ENCODE measurements at regions not wholly inside any gene's neighbourhood (a gene's known extent, or its start where the extent isn't known, plus 50 kb on each side); places are given as distances from the start of the nearest gene placed in this dataset.

DNA sequence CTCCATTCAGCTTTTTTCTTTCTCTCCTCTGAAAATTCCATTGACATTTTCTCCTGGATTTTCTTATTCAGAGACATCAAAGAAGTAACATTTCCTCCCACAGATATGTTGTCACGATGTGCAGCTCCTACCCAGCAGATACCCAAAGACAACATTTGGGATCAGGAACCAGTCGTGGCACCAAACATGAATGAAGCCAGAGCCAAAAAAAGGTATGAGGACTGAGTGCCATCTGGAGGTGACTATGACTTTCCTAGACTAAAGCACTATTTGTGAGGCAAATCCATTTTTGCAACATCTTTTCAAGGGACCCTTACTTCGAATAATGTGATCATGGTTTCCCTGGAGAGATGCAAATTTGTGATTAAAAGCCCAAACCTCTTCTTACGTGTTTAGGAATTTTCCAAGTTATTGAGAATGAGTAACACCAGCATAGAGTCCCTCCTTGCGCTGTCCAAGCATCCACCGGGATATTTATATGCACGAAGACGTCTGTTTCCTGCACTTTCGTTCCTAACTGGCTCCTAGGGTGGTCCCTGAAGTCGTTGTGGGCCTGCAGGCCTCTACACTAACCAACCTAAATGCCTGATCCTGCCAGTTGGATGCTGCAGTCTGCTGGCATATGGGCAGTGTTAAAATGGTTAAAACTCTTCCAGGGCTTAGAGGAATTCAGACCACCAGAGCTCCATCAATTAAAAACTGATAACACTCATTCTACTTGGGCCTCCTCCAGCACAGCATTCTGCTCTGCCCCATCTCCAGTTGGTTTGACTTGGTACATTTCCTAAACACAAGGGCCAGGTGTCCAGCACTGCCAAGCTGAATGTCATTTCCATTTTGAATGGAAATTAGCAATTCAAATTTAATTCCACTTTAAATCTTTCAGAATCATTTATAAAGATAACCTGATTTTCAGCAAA lies 256.6 kb downstream of the C6orf118 start:
- no peak for DNase-seq (ENCODE audit: extremely low spot score)
- ChIA-PET CTCF (no interaction called here), POLR2A (no interaction called here)
- TF ChIP-seq TARDBP (IDR thresholded peaks at IDR 0.05) (no peak), CTBP1 (IDR thresholded peaks at IDR 0.05; ENCODE audit: borderline replicate concordance) (no peak), SP1 (IDR thresholded peaks at IDR 0.05) (no peak), ELF4 (IDR thresholded peaks at IDR 0.05) (no peak), FOXM1 (IDR thresholded peaks at IDR 0.05; ENCODE audit: borderline replicate concordance) (no peak)

DNA sequence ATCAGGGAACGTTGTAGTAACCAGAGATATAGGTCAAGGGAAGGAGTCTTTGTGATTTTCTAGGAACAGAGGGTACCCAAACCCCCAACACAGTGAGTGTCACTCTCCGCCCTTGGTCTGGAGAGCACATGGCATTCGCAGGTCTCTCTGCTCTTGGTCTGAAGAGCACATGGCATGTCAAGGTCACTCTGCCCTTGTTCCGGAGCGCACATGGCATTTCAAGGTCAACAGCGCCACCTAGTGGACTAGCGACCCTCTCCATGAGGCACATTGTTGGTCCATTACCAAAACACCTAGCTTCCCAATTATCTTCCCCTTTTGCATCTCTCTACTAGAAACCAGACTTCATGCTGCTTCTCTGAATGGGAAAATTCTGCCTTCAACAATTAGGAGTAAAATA lies 260.0 kb downstream of the C6orf118 start:
- no peak for TF ChIP-seq TARDBP (IDR thresholded peaks at IDR 0.05)
- no peak for TF ChIP-seq SUZ12 (IDR thresholded peaks at IDR 0.05)
- peak; percentile 81 for TF ChIP-seq L3MBTL2 (conservative IDR thresholded peaks at IDR 0.05)
- TF ChIP-seq ZNF384 (IDR thresholded peaks at IDR 0.05): no peak
- DNase-seq (ENCODE audit: extremely low spot score): peak; percentile 60
- ChIA-PET CTCF (interaction anchor here (0.6 to 0.8 kb wide), 2 partner anchors 202 to 1818 kb away, joined by 3 to 4 read pairs; no protein-coding TSS in a partner anchor), POLR2A (no interaction called here)

DNA sequence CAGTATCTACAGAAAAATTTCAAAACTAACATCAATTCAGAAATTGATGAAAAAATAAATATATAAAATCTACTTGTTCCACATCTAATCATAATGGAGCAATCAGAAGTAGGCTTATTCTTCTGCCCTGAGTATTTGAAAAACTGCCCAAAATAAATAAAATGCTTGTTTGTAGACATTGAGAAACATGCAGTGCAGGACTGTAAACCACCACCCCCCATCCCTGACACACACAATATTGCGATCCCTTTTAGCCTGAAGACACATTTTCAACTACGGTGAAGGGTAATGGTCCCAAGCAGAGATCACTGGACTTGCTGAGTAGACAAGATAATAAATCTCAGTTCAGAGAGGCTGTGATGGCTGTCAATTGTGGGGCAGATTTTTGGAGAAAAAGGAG lies 261.5 kb downstream of the C6orf118 start:
- CTCF ChIA-PET: no interaction called here
- no peak for DNase-seq (ENCODE audit: extremely low spot score)
- TF ChIP-seq FOXA1 (IDR thresholded peaks at IDR 0.05) (no peak), NFRKB (IDR thresholded peaks at IDR 0.05) (no peak), L3MBTL2 (conservative IDR thresholded peaks at IDR 0.05) (no peak), TARDBP (IDR thresholded peaks at IDR 0.05) (no peak), HDGF (IDR thresholded peaks at IDR 0.05; ENCODE audit: borderline replicate concordance) (no peak), FOXM1 (IDR thresholded peaks at IDR 0.05; ENCODE audit: borderline replicate concordance) (no peak), ELF4 (IDR thresholded peaks at IDR 0.05) (no peak), SUZ12 (IDR thresholded peaks at IDR 0.05) (no peak), ARNT (IDR thresholded peaks at IDR 0.05) (no peak)
- TF ChIP-seq, protein P1, sequence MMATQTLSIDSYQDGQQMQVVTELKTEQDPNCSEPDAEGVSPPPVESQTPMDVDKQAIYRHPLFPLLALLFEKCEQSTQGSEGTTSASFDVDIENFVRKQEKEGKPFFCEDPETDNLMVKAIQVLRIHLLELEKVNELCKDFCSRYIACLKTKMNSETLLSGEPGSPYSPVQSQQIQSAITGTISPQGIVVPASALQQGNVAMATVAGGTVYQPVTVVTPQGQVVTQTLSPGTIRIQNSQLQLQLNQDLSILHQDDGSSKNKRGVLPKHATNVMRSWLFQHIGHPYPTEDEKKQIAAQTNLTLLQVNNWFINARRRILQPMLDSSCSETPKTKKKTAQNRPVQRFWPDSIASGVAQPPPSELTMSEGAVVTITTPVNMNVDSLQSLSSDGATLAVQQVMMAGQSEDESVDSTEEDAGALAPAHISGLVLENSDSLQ (IDR thresholded peaks at IDR 0.05): no peak
- POLR2A ChIA-PET: no interaction called here

DNA sequence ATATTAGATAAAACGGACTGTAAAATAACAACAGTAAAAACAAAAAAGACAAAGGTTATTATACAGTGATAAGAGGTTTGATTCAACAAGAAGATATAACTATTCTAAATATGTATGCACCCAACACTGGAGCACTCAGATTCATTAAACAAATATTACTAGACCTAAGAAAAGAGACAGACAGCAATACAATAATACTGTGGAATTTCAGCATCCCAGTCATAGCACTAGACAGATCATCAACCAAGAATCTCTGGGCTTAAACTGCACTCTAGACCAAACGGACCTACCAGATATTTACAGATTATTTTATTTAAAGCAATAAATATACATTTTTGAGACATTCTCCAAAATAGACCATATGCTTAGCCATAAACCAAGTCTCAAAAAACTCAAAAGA lies 263.8 kb downstream of the C6orf118 start:
- ChIA-PET CTCF (no interaction called here), POLR2A (no interaction called here)
- TF ChIP-seq BHLHE40 (IDR thresholded peaks at IDR 0.05; ENCODE audit: borderline replicate concordance) (no peak), FOXA1 (IDR thresholded peaks at IDR 0.05) (no peak), SP1 (IDR thresholded peaks at IDR 0.05) (no peak), ARNT (IDR thresholded peaks at IDR 0.05) (no peak), NFRKB (IDR thresholded peaks at IDR 0.05) (no peak), FOXK2 (IDR thresholded peaks at IDR 0.05) (no peak), ZNF384 (IDR thresholded peaks at IDR 0.05) (no peak), L3MBTL2 (conservative IDR thresholded peaks at IDR 0.05) (no peak), LEF1 (IDR thresholded peaks at IDR 0.05; ENCODE audit: borderline replicate concordance) (no peak), TARDBP (IDR thresholded peaks at IDR 0.05) (no peak), CTBP1 (IDR thresholded peaks at IDR 0.05; ENCODE audit: borderline replicate concordance) (no peak)
- TF ChIP-seq, protein P1 (IDR thresholded peaks at IDR 0.05): no peak
- no peak for DNase-seq (ENCODE audit: extremely low spot score)

DNA sequence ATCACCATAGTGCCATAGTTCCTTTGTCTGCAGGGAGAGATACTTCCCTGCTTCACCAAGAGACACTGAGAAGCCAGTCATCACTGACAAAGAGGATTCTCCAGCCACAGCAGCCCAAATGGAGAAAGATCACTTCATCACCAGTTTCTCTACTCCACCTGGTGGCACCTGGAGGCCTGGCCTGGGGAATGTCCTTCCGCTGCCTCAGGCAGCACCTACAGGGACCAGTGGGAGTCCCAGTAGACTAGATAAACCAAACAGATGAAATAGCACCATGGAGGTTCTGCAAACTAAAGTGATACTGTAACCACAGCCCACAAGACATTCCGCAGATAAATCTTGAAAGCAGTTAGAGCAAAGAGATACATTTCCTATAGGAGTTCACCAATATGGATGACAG lies 266.5 kb downstream of the C6orf118 start:
- DNase-seq (ENCODE audit: extremely low spot score): no peak
- TF ChIP-seq ELF4 (IDR thresholded peaks at IDR 0.05) (no peak), LEF1 (IDR thresholded peaks at IDR 0.05; ENCODE audit: borderline replicate concordance) (no peak), CTBP1 (IDR thresholded peaks at IDR 0.05; ENCODE audit: borderline replicate concordance) (no peak), BHLHE40 (IDR thresholded peaks at IDR 0.05; ENCODE audit: borderline replicate concordance) (no peak), SP1 (IDR thresholded peaks at IDR 0.05) (no peak), HDGF (IDR thresholded peaks at IDR 0.05; ENCODE audit: borderline replicate concordance) (no peak), ZNF384 (IDR thresholded peaks at IDR 0.05) (no peak)
- CTCF ChIA-PET: no interaction called here
- POLR2A ChIA-PET: no interaction called here

DNA sequence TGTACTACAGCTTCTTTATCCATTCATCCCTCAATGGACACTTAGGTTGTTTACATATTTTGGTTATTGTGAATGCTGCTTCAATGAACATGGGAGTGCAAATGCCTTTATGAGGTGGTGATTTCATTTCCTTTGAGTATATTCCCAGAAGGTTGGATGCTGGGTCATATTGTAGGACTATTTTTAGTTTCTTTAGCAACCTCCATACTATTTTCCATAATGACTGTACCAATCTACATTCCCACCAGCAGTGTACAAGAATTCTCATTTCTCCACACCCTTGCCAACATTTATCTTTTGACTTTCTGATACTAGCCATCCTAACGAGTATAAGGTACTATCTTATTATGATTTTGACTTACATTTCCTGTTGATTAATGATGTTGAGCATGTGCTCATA lies 269.0 kb downstream of the C6orf118 start:
- no peak for TF ChIP-seq L3MBTL2 (conservative IDR thresholded peaks at IDR 0.05)
- CTCF ChIA-PET: no interaction called here
- POLR2A ChIA-PET: no interaction called here
- no peak for DNase-seq (ENCODE audit: extremely low spot score)

DNA sequence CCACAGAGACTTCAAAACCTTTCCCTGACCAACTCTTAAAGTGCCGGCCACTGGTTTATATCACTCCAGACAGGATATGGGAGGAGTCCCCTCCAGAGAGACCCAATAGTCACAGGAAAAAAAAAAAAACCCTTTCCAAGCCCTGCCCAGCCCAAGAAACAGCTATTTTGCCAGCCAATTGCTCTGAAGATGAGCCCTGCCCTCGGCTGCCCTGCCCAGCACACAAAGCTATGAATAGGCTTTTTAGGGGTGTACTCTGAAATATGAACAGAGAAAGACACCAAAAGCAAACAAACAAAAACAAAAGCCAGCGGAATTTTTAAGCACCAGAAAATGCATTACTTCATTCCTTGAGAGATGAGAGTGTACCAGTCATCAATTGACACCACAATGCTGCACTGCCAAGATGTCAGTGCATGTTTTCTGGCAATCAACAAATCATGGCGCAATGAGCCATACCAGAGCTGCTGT lies 275.1 kb downstream of the C6orf118 start:
- DNase-seq (ENCODE audit: extremely low spot score): no peak
- CTCF ChIA-PET: no interaction called here
- POLR2A ChIA-PET: no interaction called here
- TF ChIP-seq FOXM1 (IDR thresholded peaks at IDR 0.05; ENCODE audit: borderline replicate concordance) (no peak), SP1 (IDR thresholded peaks at IDR 0.05) (no peak), ZNF384 (IDR thresholded peaks at IDR 0.05) (no peak)

DNA sequence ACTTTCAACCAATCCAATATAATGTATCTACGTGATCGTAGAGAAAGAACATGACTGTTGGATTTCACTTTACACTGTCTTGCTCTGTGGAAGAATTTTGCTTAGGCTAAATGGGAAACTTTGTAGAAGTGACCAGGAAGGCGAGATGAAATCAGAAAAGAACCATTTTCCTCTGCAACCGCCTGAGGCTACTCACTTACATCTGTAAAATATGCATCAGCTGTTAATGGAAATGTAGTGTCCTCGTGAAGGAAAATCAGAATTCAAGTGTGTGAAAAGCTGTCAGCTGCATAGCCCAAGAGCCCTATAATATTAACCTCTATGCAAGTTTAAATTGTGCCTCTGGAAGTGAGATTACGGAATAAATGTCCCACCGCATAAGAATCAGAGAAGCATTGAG lies 277.9 kb downstream of the C6orf118 start:
- DNase-seq (ENCODE audit: extremely low spot score): no peak
- CTCF ChIA-PET: no interaction called here
- POLR2A ChIA-PET: no interaction called here
- TF ChIP-seq SP1 (IDR thresholded peaks at IDR 0.05) (no peak), LEF1 (IDR thresholded peaks at IDR 0.05; ENCODE audit: borderline replicate concordance) (no peak)

Measured in HEK293T (cell line).